ENCODE measurements at regions not wholly inside any gene's neighbourhood (a gene's known extent, or its start where the extent isn't known, plus 50 kb on each side); places are given as distances from the start of the nearest gene placed in this dataset.
"Not testable (repeated sequence)": the region's sequence is repeated elsewhere in the genome, so short reads cannot be mapped to it uniquely, and the experiment has no call there.

- DNase-seq (ENCODE audit: extremely low read depth, low read depth), result no peak
Observed at GRCh38 chr4:66489370-66489769, 819.1 kb upstream of the EPHA5 start.

GRCh38 chr4:66486068-66486467 is 815.8 kb upstream of the EPHA5 start:
- DNase-seq (ENCODE audit: extremely low read depth, low read depth), result no peak

- no peak for DNase-seq (ENCODE audit: extremely low read depth, low read depth)
Observed at GRCh38 chr4:66482186-66482585, 811.9 kb upstream of the EPHA5 start.

- DNase-seq (ENCODE audit: extremely low read depth, low read depth), result no peak
Observed at GRCh38 chr4:66475596-66475995, 805.3 kb upstream of the EPHA5 start.

- DNase-seq (ENCODE audit: extremely low read depth, low read depth), result no peak
Observed at GRCh38 chr4:66465111-66465510, 794.8 kb upstream of the EPHA5 start.

- not testable (repeated sequence) for DNase-seq (ENCODE audit: extremely low read depth, low read depth)
Observed at GRCh38 chr4:66462890-66463289, 792.6 kb upstream of the EPHA5 start.

- DNase-seq (ENCODE audit: extremely low read depth, low read depth), result no peak
Observed at GRCh38 chr4:66451741-66452140, 781.5 kb upstream of the EPHA5 start.

GRCh38 chr4:66443008-66443407 is 772.7 kb upstream of the EPHA5 start:
- DNase-seq (ENCODE audit: extremely low read depth, low read depth), result no peak

- DNase-seq (ENCODE audit: extremely low read depth, low read depth), result no peak
Observed at GRCh38 chr4:66439508-66439907, 769.2 kb upstream of the EPHA5 start.

GRCh38 chr4:66433706-66434105 is 763.4 kb upstream of the EPHA5 start:
- DNase-seq (ENCODE audit: extremely low read depth, low read depth), result no peak

- no peak for DNase-seq (ENCODE audit: extremely low read depth, low read depth)
Observed at GRCh38 chr4:66430856-66431255, 760.6 kb upstream of the EPHA5 start.

- no peak for DNase-seq (ENCODE audit: extremely low read depth, low read depth)
Observed at GRCh38 chr4:66429276-66429675, 759.0 kb upstream of the EPHA5 start.

GRCh38 chr4:66416425-66416824 is 746.1 kb upstream of the EPHA5 start:
- DNase-seq (ENCODE audit: extremely low read depth, low read depth), result no peak

GRCh38 chr4:66404141-66404540 is 733.9 kb upstream of the EPHA5 start:
- no peak for DNase-seq (ENCODE audit: extremely low read depth, low read depth)

GRCh38 chr4:66376921-66377320 is 706.6 kb upstream of the EPHA5 start:
- DNase-seq (ENCODE audit: extremely low read depth, low read depth), result no peak

GRCh38 chr4:66376396-66376795 is 706.1 kb upstream of the EPHA5 start:
- no peak for DNase-seq (ENCODE audit: extremely low read depth, low read depth)

- DNase-seq (ENCODE audit: extremely low read depth, low read depth), result no peak
Observed at GRCh38 chr4:66373268-66373667, 703.0 kb upstream of the EPHA5 start.

- DNase-seq (ENCODE audit: extremely low read depth, low read depth), result no peak
Observed at GRCh38 chr4:66372706-66373105, 702.4 kb upstream of the EPHA5 start.

GRCh38 chr4:66367043-66367660 is 696.9 kb upstream of the EPHA5 start:
- DNase-seq (ENCODE audit: extremely low read depth, low read depth), result no peak

- DNase-seq (ENCODE audit: extremely low read depth, low read depth), result not testable (repeated sequence)
Observed at GRCh38 chr4:66360395-66360794, 690.1 kb upstream of the EPHA5 start.

- no peak for DNase-seq (ENCODE audit: extremely low read depth, low read depth)
Observed at GRCh38 chr4:66357316-66357715, 687.0 kb upstream of the EPHA5 start.

- no peak for DNase-seq (ENCODE audit: extremely low read depth, low read depth)
Observed at GRCh38 chr4:66355328-66355727, 685.0 kb upstream of the EPHA5 start.

- DNase-seq (ENCODE audit: extremely low read depth, low read depth), result no peak
Observed at GRCh38 chr4:66351761-66352160, 681.5 kb upstream of the EPHA5 start.

Measured in NCI-H460 (cell line).